ENCODE measurements at regions not wholly inside any gene's neighbourhood (a gene's known extent, or its start where the extent isn't known, plus 50 kb on each side); places are given as distances from the start of the nearest gene placed in this dataset.

GRCh38 chr3:132973441-132973840 lies 64.8 kb upstream of the TMEM108 start:
- no peak for TF ChIP-seq CTCF (IDR thresholded peaks at IDR 0.05)
- TF ChIP-seq POLR2A (IDR thresholded peaks at IDR 0.05), result no peak

Measured in breast epithelium (tissue), 3 donors.